Prostate gland (tissue), 2 donors: ENCODE measurements at regions not wholly inside any gene's neighbourhood (a gene's known extent, or its start where the extent isn't known, plus 50 kb on each side); places are given as distances from the start of the nearest gene placed in this dataset.

ENCODE experiments used
- DNase-seq: peaks from one replicate; pipeline ENCODE4 v3.0.0-alpha.2; 2019; ENCODE audit warnings: low spot score
- H3K27ac ChIP-seq, 2 donors: fragments of 200-600 bp; sonication (generic); 2 replicates each; pipeline ENCODE4 v1.5.1; 2017 to 2019
- H3K27me3 ChIP-seq: fragments of 200-600 bp; sonication (generic); replicated peaks from 2 replicates; pipeline ENCODE4 v1.5.1; 2019; ENCODE audit not compliant: insufficient read depth
- H3K36me3 ChIP-seq, 2 donors: fragments of 200-600 bp; sonication (generic); 1 replicate in 1 of 2; 2 replicates in 1 of 2; pipeline versions ENCODE4 v1.5.1 to v1.8.1; 2017 to 2019
- H3K4me1 ChIP-seq: fragments of 200-600 bp; sonication (generic); replicated peaks from 2 replicates; pipeline ENCODE4 v1.5.1; 2019
- H3K4me3 ChIP-seq, 2 donors: fragments of 200-600 bp; sonication (generic); 2 replicates each; pipeline ENCODE4 v1.5.1; 2017 to 2019
- H3K9me3 ChIP-seq: fragments of 200-600 bp; sonication (generic); 2 replicates; pipeline ENCODE4 v1.5.1; 2017
- CTCF ChIP-seq, 4 experiments: fragments of 200-600 bp in 2 of 4; fragments of 450-650 bp in 2 of 4; sonication (generic) in 2 of 4; IDR thresholded peaks; 1 replicate in 3 of 4; 2 replicates in 1 of 4; pipeline ENCODE4 v1.5.1; 2016 to 2019; ENCODE audit warnings: antibody characterized with exemption in 4 of 4, mild to moderate bottlenecking in 2 of 4, moderate library complexity in 2 of 4
- POLR2A ChIP-seq: fragments of 450-650 bp; IDR thresholded peaks from one replicate; pipeline ENCODE4 v1.6.1; 2016; ENCODE audit warnings: antibody characterized with exemption, mild to moderate bottlenecking
- POLR2AphosphoS5 ChIP-seq: sonication (generic); formaldehyde crosslinking; IDR thresholded peaks from one replicate; pipeline ENCODE4 v1.6.1; 2017; ENCODE audit warnings: antibody characterized with exemption
- WGBS: methylation state at CpG from one replicate; pipeline ENCODE4 v1.1.5; 2018; 5-methylcytosine and 5-hydroxymethylcytosine counted together
- intact Hi-C: fragments of 100-400 bp; cut with DNase I; formaldehyde crosslinking; loops from one replicate; pipeline ENCODE4 v1.14.2; 2022

- no peaks in the 10 kb centered on the region for H3K36me3 ChIP-seq
- H3K27ac ChIP-seq, result no peak overlapping the region
- TF ChIP-seq CTCF (IDR thresholded peaks at IDR 0.05) (no peak), POLR2AphosphoS5 (no peak), POLR2A (no peak)
- intact Hi-C loops, result no loop called here
- no peak for DNase-seq
- no peaks in the 10 kb centered on the region for H3K9me3 ChIP-seq
- WGBS, result 96% methylated on average over 1 of the region's 1 CpG
- no peaks in the 10 kb centered on the region for H3K27me3 ChIP-seq
- H3K4me1 ChIP-seq, result no peaks in the 10 kb centered on the region
- no peak overlapping the region for H3K4me3 ChIP-seq
These were observed 171.2 kb downstream of the C1D start for GRCh38 chr2:67891642-67892041.

GRCh38 chr2:67892339-67892846 is 170.4 kb downstream of the C1D start:
- TF ChIP-seq POLR2A (no peak), CTCF (IDR thresholded peaks at IDR 0.05) (no peak), POLR2AphosphoS5 (no peak)
- no peaks in the 10 kb centered on the region for H3K27me3 ChIP-seq
- H3K9me3 ChIP-seq, result no peaks in the 10 kb centered on the region
- H3K27ac ChIP-seq, result no peak overlapping the region
- intact Hi-C loops, result no loop called here
- WGBS, result 88% methylated on average over 6 of the region's 6 CpGs
- no peak overlapping the region for H3K4me3 ChIP-seq
- H3K4me1 ChIP-seq, result no peaks in the 10 kb centered on the region
- H3K36me3 ChIP-seq, result no peaks in the 10 kb centered on the region
- no peak for DNase-seq

GRCh38 chr2:67895227-67895941 is 167.4 kb downstream of the C1D start:
- Histone ChIP-seq H3K27me3 (no peaks in the 10 kb centered on the region), H3K9me3 (no peaks in the 10 kb centered on the region), H3K4me1 (no peaks in the 10 kb centered on the region), H3K27ac (no peak overlapping the region), H3K4me3 (no peak overlapping the region), H3K36me3 (no peaks in the 10 kb centered on the region)
- TF ChIP-seq POLR2A (no peak), CTCF (IDR thresholded peaks at IDR 0.05) (no peak), POLR2AphosphoS5 (no peak)
- intact Hi-C loops, result no loop called here
- no peak for DNase-seq
- WGBS, result 36% methylated on average over 7 of the region's 7 CpGs

GRCh38 chr2:67896076-67896475 is 166.7 kb downstream of the C1D start:
- no peak for TF ChIP-seq POLR2AphosphoS5
- no peak for TF ChIP-seq CTCF (IDR thresholded peaks at IDR 0.05)
- TF ChIP-seq POLR2A, result no peak
- Histone ChIP-seq H3K4me3 (no peak overlapping the region), H3K27ac (no peak overlapping the region), H3K4me1 (no peaks in the 10 kb centered on the region), H3K36me3 (no peaks in the 10 kb centered on the region), H3K9me3 (no peaks in the 10 kb centered on the region), H3K27me3 (no peaks in the 10 kb centered on the region)
- WGBS, result 90% methylated on average over 8 of the region's 8 CpGs
- DNase-seq, result no peak
- intact Hi-C loops, result no loop called here

GRCh38 chr2:67896476-67896875 is 166.3 kb downstream of the C1D start:
- no peak overlapping the region for H3K27ac ChIP-seq
- WGBS, result 92% methylated on average over 2 of the region's 2 CpGs
- H3K36me3 ChIP-seq, result no peaks in the 10 kb centered on the region
- intact Hi-C loops, result no loop called here
- DNase-seq, result no peak
- H3K9me3 ChIP-seq, result no peaks in the 10 kb centered on the region
- no peak overlapping the region for H3K4me3 ChIP-seq
- TF ChIP-seq POLR2AphosphoS5 (no peak), POLR2A (no peak), CTCF (IDR thresholded peaks at IDR 0.05) (no peak)
- H3K27me3 ChIP-seq, result no peaks in the 10 kb centered on the region
- H3K4me1 ChIP-seq, result no peaks in the 10 kb centered on the region
